ENCODE measurements at regions not wholly inside any gene's neighbourhood (a gene's known extent, or its start where the extent isn't known, plus 50 kb on each side); places are given as distances from the start of the nearest gene placed in this dataset.

GRCh38 chr1:30319765-30320580 lies 403.4 kb downstream of the MATN1 start:
- no peak for DNase-seq (ENCODE audit: low read depth)
- no peak for TF ChIP-seq MYC (IDR thresholded peaks at IDR 0.05; ENCODE audit: low read depth, low read length)
- no peak for TF ChIP-seq POLR2A (IDR thresholded peaks at IDR 0.05; ENCODE audit: extremely low read depth, insufficient read length)
- TF ChIP-seq, protein P1, sequence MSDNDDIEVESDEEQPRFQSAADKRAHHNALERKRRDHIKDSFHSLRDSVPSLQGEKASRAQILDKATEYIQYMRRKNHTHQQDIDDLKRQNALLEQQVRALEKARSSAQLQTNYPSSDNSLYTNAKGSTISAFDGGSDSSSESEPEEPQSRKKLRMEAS (IDR thresholded peaks at IDR 0.05; ENCODE audit: low read depth, low read length) = no peak
- TF ChIP-seq CTCF (IDR thresholded peaks at IDR 0.05; ENCODE audit: low read depth, low read length) = no peak

GRCh38 chr1:30318864-30319718 lies 404.3 kb downstream of the MATN1 start:
- no peak for DNase-seq (ENCODE audit: low read depth)
- H3K4me3 ChIP-seq (ENCODE audit: low read depth, low read length) = no peak overlapping the region
- TF ChIP-seq MYC (IDR thresholded peaks at IDR 0.05; ENCODE audit: low read depth, low read length) (no peak), POLR2A (IDR thresholded peaks at IDR 0.05; ENCODE audit: extremely low read depth, insufficient read length) (no peak), CTCF (IDR thresholded peaks at IDR 0.05; ENCODE audit: low read depth, low read length) (no peak)
- TF ChIP-seq, protein P1 (IDR thresholded peaks at IDR 0.05; ENCODE audit: low read depth, low read length) = no peak

More at GRCh38 chr1:30319765-30320580, 403.4 kb downstream of the MATN1 start:
- no peak overlapping the region for H3K4me3 ChIP-seq (ENCODE audit: low read depth, low read length)

GRCh38 chr1:30318413-30318812 lies 405.0 kb downstream of the MATN1 start:
- TF ChIP-seq POLR2A (IDR thresholded peaks at IDR 0.05; ENCODE audit: extremely low read depth, insufficient read length) (no peak), MYC (IDR thresholded peaks at IDR 0.05; ENCODE audit: low read depth, low read length) (no peak), CTCF (IDR thresholded peaks at IDR 0.05; ENCODE audit: low read depth, low read length) (no peak)
- H3K4me3 ChIP-seq (ENCODE audit: low read depth, low read length) = no peak overlapping the region
- no peak for DNase-seq (ENCODE audit: low read depth)

DNA sequence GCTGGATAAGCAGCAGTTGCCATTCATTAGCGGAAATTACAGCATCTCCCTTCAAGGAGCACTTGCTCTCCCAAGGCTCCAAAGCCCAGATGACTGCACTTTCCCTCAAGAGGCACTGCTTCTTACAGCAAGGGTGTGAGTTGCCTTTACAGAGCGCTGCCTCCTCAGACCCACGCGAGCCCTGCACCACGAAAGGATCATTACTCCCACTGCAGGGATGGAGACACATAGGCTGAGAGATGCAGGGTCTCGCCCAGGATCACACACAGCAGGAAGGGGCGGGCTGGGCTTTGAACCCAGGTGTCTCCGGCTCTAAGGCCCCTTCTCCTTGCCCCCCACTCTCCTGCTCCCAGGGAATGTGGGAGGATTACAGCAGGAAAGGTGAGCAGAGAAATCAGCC lies 405.5 kb downstream of the MATN1 start:
- no peak for DNase-seq (ENCODE audit: low read depth)
- TF ChIP-seq CTCF (IDR thresholded peaks at IDR 0.05; ENCODE audit: low read depth, low read length) (no peak), MYC (IDR thresholded peaks at IDR 0.05; ENCODE audit: low read depth, low read length) (no peak), POLR2A (IDR thresholded peaks at IDR 0.05; ENCODE audit: extremely low read depth, insufficient read length) (no peak)
- TF ChIP-seq, protein P1 (IDR thresholded peaks at IDR 0.05; ENCODE audit: low read depth, low read length) = no peak
- no peak overlapping the region for H3K4me3 ChIP-seq (ENCODE audit: low read depth, low read length)

- no peak for TF ChIP-seq CTCF (IDR thresholded peaks at IDR 0.05; ENCODE audit: low read depth, low read length)
- no peak for TF ChIP-seq POLR2A (IDR thresholded peaks at IDR 0.05; ENCODE audit: extremely low read depth, insufficient read length)
- H3K4me3 ChIP-seq (ENCODE audit: low read depth, low read length) = no peak overlapping the region
- DNase-seq (ENCODE audit: low read depth) = no peak
Observed at GRCh38 chr1:30316056-30316455, 407.3 kb downstream of the MATN1 start.

Measured in NB4 (cell line).